ENCODE measurements at regions not wholly inside any gene's neighbourhood (a gene's known extent, or its start where the extent isn't known, plus 50 kb on each side); places are given as distances from the start of the nearest gene placed in this dataset.
"Not testable (repeated sequence)": the region's sequence is repeated elsewhere in the genome, so short reads cannot be mapped to it uniquely, and the experiment has no call there.

GRCh38 chr18:78429127-78430108 is 550.2 kb upstream of the SALL3 start:
- DNase-seq, result no peak

DNA sequence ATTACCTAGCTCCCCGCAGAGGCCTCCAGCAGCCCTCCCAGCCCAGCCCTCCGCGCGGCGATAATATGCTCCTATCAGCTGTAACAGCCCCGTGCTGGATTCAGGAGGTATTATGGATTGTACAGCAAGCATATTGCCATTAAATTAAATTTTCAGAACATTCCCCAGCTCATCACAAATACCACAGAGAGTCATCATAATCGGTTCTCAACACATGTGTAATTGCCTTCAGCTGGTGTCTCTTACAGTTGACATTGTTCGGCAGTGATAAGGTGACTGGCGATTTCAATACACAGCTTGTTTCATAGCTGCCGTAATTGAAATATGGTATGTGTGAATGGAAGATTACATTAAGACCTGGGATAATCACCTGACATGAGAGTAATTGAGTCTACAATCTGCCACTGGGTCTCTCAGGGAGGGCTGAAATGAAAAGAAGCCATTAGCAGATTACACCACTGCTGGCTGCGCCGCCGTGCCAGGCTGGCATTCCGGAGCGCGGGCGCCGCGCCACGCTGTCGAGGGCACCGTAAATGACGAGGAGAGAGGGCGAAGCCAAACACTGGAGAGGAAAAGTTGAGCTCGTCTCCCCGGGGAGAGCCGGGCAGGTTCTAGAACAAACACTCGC is 549.4 kb upstream of the SALL3 start:
- DNase-seq, result no peak

- no peak for DNase-seq
Measured at GRCh38 chr18:78431606-78432005, 548.0 kb upstream of the SALL3 start.

DNA sequence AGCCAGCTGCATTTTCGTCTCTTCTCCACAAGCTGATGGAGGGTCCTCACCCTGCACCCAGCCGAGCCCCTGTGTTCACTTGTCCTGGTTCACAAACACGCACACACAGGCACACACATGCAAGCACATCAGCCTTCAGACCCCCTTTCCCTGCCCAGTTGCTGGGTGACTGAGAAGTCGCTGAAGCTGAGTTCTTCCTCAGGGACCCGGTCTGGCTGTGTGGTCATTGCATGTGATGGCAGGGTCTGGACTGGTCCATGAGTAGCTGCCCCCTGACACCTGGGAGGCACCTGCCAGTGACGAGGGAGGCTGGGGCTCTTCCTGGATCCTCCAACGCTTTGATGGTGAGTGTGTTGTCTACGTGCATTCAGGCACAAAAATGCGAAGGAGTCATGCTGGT is 546.1 kb upstream of the SALL3 start:
- DNase-seq, result no peak

DNA sequence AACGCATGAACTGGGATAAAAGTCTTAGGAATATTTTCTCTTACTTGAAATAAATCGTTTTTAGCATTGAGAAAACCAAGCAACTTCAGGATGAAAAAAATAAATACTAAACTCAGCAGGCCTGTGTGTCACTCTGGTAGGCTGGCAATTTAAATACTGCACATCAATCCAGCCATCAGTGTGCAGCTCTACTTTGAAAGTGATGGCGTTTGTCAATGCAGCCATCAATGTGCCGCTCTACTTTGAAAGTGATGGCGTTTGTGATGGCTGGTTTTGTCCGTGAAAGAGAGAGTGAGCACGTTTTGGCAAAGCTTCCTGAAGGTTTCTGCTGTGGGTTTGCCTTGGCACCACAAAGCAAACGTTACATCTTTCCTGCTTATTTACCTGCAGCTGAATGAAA is 543.5 kb upstream of the SALL3 start:
- no peak for DNase-seq

DNA sequence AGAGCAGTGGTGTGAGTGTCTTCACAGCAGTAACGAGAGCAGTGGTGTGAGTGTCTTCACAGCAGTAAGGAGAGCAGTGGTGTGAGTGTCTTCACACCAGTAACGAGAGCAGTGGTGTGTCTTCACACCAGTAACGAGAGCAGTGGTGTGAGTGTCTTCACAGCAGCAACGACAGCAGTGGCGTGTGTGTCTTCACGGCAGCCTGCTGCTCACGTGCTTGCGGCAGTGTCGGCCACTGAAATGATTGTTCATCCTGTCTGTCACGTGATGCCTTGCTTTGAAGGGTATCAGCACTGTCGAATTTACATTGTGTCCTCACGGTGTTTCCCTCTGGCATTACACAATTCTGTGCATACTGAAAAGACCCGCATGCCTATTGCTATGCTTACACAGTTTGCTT is 541.4 kb upstream of the SALL3 start:
- DNase-seq, result not testable (repeated sequence)

DNA sequence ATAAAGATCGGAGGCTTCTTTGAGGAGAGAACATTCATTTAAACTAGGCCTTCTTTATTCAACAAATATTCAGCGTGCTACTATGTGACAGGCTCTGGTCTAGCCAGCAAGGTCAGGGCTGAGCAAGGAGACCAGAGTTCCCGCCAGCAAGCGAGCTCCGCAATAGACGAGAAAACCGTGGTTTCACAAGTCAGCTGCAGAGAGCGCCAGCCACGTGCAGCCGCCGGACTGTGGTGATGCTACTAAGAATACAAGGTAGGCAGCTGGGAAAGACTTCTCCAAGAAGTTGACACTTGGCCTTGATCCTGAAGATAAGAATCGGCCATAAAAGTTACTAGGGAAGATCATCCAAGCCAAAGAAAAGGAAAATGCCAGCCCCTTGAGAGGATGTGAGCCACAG is 533.7 kb upstream of the SALL3 start:
- no peak for DNase-seq

DNA sequence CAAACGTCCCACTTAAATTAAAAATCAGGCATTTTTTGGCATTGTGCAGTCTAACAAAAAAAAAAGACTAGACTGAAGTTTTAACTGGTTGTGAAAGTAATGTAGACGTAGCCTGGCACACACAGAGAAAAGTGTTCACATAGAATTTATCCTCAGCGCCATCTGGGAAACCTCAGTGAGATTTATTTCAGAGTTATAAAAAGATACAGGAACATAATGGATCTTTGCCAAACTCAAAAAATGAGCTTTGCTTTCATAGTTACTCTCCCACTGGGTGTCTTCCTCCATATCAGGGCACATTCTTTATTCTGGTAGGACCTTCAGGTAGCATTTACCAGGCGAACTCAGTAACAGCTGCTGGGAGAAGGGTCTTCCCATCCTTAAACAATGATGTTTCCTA is 532.4 kb upstream of the SALL3 start:
- DNase-seq, result no peak

GRCh38 chr18:78448106-78448505 is 531.5 kb upstream of the SALL3 start:
- DNase-seq, result no peak

DNA sequence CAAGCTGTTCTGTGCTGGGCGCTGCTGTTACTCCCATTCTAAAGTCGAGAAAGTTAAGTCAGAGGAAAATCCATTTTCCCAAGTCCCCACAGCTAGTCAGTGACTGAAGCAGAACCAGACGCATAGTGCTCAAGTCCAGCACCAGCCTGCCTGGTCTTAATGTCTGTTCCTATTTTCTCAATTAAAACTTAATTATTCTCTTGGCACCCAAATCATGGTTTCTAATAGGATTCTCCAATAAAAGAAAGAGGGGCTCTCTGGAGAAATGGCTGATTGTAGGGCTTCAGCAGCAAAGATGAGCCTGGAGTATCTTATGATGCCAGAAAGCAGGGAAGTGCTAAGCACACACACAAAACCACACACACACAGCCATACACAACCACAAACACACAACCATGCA is 531.0 kb upstream of the SALL3 start:
- no peak for DNase-seq

DNA sequence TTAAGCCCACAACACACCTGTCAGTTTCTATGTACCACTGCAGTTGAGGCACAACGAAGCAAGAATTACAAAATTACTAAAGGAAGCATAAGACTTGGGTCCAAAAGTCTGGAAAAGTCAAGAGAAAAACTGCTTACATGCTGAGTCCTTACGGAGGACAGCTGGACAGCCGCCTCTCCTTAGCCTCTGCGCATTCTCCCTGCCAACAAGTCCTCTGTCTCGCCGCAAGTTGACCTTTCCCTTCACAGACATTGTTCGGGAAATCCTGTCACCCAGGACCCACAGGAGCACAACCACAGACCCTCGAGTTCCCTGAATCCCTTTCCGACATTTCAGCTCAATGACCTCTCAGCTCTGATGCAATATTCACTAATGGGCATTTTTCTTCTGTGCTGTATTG is 525.4 kb upstream of the SALL3 start:
- DNase-seq, result no peak

DNA sequence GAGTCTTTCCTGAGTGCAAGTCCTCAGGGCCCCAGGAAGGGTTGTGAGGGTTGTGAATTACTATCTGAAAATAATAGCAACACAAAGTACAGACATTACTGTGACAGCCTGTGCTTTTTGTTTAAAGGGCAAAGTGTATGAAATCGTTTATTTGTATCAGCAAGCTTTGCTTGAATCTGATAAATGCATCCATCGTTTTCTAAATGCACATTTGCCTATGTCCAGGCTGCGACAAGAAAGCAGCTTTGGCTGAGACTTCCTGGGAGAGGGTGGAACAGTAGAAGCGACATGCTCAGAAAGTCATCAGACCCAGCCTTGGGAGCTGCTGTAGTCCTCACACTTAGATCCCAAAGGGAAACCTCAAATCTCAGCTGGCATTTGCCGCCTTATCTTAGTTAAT is 524.2 kb upstream of the SALL3 start:
- DNase-seq, result no peak

DNA sequence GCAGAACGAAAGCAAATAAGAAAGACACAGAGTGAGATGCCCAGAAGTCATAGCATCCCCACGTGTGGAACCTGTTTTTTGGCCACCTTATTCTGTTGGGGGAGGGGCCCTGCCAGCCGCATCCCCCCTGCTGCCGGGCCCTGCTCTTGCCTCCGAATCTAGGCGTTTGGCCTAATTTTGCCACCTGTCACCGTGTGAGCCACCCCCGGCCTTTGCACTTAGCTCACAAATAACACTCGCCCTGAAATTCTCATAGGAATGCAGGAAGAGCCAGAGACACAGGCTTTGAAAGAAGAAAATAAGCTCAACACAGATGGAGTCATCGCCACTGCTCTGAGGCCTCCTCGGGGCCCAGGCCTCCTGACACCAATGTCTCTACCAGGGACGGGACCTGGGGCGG is 522.6 kb upstream of the SALL3 start:
- no peak for DNase-seq

- no peak for DNase-seq
Measured at GRCh38 chr18:78457731-78458130, 521.9 kb upstream of the SALL3 start.

GRCh38 chr18:78458356-78458755 is 521.3 kb upstream of the SALL3 start:
- DNase-seq, result no peak

- no peak for DNase-seq
Measured at GRCh38 chr18:78459668-78460067, 520.0 kb upstream of the SALL3 start.

DNA sequence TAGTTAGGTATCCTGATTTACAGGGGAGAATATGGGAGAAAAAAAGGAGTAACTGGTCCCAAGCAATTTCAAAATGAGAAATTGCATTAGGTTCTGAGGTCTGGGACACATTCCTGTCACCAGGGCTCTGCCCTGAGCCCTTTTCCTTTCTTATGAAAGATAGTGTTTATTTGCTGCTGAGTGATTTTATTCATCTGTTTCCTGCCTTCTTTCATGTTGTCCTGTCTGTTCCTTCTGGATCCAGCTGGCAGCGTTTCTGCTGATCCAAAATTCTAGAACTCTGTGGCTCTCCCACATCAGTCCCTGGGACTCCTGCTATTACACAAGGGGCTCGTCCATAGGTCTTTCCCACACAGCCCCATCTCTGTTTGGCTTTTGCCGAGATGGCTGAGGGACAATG is 519.1 kb upstream of the SALL3 start:
- no peak for DNase-seq

DNA sequence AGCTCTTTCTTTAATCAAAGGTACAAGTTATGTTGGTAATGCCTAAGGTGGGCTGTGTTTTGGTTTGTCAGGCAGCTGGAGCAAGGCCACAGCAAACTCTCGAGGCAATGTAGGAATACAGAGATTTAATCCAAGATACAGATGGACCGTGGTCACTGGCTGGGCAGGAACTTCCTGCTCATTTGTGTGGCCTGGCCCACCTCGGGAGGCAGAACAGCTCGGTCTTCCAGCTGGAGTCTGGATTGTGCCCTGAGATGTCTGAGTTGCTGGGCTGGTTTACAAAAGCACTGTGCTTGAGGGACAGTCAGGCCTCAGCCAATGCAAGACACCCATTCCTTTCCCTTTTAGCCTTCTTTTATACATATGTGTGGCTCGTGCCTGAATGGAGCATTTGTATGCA is 506.1 kb upstream of the SALL3 start:
- DNase-seq, result no peak

DNA sequence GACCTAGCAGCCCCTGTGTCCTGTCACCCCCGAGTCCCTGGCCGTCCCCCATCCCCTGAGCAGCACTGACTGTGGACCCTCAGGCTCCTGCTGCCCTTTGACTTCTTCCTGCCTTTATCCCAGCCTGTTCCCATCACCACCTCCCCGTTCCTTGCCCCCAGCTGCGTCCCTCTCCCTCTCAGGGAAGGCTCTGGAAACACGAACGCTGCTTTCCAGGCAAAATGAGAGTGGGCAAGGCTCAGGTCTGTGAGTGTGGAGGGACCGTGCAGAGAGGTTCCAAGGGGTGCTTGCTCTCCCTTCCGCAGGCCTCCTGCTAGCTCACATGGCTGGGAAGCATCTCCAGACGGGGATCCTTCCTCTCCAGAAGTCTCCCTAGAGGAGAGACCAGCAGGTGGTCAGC is 501.8 kb upstream of the SALL3 start:
- DNase-seq, result no peak

- no peak for DNase-seq
Measured at GRCh38 chr18:78479443-78479842, 500.2 kb upstream of the SALL3 start.

- DNase-seq, result no peak
Measured at GRCh38 chr18:78480262-78481054, 499.2 kb upstream of the SALL3 start.

DNA sequence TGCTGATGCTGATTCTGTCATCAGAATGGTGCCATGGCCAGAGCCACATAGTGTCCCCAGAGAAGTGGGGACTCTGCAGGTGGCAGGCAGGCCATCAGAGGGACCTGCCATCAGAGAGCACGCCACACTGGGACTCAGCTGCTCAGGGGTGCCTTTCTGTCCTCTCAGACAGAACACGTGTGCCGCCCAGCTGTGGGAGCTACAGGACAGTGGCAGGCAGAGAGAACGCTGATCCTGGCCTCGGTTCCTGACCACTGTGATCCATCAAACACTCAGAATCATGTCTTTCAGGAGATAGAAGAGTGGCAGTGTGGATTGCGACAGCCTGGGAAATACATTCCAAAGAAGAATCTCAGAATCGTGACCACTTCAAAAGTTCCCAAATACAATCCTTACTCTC is 497.2 kb upstream of the SALL3 start:
- DNase-seq, result no peak

- DNase-seq, result no peak
Measured at GRCh38 chr18:78487649-78488048, 492.0 kb upstream of the SALL3 start.
